G401 (cell line): ENCODE measurements at regions not wholly inside any gene's neighbourhood (a gene's known extent, or its start where the extent isn't known, plus 50 kb on each side); places are given as distances from the start of the nearest gene placed in this dataset.
A peak's percentile ranks its signal among the peaks of the same experiment; 100 is the strongest.
"Not testable (repeated sequence)": the region's sequence is repeated elsewhere in the genome, so short reads cannot be mapped to it uniquely, and the experiment has no call there.

Source experiments
- DNase-seq: peaks from one replicate; pipeline ENCODE4 v3.0.0-alpha.2; 2015; ENCODE audit warnings: low spot score
- in situ Hi-C: cut with HindIII; loops from 2 replicates; pipeline ENCODE4 v1.10.0; 2016; ENCODE audit warnings: low sequenced_read_pairs, mixed read lengths

- in situ Hi-C loops: no loop called here
- no peak for DNase-seq
Measured at GRCh38 chr12:86526060-86526595, 269.9 kb upstream of the MGAT4C start.

DNA sequence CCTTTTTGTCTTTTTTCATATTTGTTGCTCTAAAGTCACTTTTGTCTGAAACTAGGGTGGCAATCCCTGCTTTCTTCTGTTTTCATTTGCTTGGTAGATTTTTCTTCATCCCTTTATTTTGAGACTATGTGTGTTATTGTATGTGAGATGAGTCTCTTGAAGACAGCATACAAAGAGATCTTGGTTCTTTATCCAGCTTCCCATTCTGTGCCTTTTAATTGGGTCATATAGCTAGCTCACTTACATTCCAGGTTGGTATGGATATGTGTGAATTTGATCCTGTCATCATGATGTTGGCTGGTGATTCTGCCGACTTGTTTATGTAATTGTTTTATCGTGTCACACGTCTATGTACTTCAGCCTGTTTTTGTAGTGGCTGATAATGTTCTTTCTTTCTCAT lies 267.7 kb upstream of the MGAT4C start:
- DNase-seq: no peak
- in situ Hi-C loops: no loop called here

GRCh38 chr12:86521870-86522269 lies 265.7 kb upstream of the MGAT4C start:
- DNase-seq: no peak
- in situ Hi-C loops: no loop called here

GRCh38 chr12:86513226-86513625 lies 257.0 kb upstream of the MGAT4C start:
- no peak for DNase-seq
- in situ Hi-C loops: no loop called here

DNA sequence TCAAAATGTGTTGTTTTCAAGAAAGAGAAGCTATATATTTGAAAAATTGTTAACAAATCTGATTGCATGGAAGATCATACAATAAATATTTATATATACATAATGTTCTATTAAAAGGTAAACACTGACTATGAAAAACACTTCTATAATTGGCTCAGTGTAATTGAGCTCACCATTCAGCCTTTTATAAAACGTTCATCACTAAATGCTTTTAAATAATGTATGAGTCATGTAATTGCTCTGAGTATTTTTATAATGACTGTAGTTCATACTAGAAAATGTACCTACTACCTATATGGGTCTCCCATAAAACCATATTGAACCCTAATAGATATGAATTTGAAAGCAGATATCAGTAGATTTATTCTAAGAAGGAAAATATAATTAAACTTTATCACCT lies 240.4 kb upstream of the MGAT4C start:
- DNase-seq: no peak
- in situ Hi-C loops: no loop called here

- in situ Hi-C loops: no loop called here
- DNase-seq: no peak
Measured at GRCh38 chr12:86484473-86484872, 228.3 kb upstream of the MGAT4C start.

DNA sequence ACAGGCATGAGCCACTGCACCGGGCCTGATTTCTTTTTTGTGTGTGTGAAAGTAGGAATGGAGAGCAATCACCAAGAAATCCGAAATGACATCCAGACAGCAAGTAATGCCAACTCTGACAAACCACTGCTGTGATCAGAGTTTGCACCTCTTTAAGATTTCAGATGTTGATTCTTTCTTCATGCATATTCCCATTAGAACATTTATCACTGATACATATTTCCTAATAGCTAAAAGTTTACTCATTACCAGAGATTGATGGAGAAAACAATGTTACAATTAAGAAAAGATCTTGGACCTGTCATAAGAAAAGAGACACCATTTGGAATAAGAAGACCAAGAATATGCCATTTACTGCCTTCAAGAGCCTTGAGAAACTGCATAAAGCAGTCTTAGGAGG lies 217.0 kb upstream of the MGAT4C start:
- no peak for DNase-seq
- in situ Hi-C loops: no loop called here

DNA sequence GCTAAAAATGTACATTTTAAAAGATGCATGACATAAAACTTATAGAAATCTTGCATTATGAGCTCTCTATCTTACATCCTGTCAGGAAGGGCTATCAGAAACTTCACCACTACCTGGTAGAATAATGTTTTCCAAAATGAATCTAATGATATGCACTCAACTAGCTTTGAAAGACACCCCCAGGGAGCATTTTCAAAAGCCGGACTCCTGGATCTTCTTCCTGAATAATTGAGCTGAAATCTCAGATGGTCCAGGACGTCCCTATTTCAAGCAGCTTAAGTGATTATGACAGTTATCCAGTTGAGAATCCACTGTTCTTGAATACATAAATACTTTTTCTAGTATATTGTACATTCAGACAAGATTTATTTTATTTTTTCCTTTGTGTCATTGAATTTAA lies 200.6 kb upstream of the MGAT4C start:
- no peak for DNase-seq
- in situ Hi-C loops: no loop called here

DNA sequence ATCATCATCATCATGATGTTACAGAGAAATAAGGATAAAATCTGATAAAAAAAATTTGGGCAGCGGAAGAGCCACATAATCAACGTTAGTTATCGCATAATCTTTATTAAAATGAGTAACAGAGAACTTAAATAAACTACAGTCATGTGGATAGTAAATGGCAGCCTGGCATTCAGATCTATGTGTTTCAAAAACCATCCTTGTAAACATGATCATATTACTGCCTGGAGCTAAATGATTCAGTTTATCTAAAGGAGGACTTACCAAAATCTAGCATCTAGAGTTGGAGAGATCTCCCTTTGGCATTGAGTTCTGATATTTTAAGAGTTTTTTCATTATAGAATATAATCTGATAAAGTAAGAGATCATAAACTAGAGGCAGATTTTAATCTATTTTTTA lies 200.1 kb upstream of the MGAT4C start:
- in situ Hi-C loops: no loop called here

GRCh38 chr12:86445356-86445755 lies 189.2 kb upstream of the MGAT4C start:
- in situ Hi-C loops: no loop called here
- no peak for DNase-seq

More for the DNA sequence above, 200.1 kb upstream of the MGAT4C start:
- no peak for DNase-seq

GRCh38 chr12:86435053-86435452 lies 178.9 kb upstream of the MGAT4C start:
- in situ Hi-C loops: no loop called here
- DNase-seq: peak; percentile 3

DNA sequence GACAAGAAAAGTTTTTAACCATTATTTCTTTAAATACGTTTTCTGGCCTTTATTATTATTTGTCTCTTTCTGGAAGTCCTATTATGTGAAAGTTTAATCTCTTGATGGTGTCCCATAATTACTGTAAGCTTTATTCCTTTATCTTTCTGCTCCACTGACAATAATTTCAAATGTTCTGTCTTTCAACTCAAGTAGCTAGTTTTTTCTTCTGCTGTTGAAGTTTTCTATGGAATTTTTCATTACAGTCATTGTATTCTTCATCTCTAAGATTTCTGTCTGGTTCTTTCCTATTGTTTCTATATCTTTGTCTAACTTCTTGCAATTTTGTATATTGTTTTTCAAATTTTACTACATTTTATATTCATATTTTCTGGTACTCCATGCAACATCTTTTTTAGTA lies 173.6 kb upstream of the MGAT4C start:
- no peak for DNase-seq
- in situ Hi-C loops: no loop called here

DNA sequence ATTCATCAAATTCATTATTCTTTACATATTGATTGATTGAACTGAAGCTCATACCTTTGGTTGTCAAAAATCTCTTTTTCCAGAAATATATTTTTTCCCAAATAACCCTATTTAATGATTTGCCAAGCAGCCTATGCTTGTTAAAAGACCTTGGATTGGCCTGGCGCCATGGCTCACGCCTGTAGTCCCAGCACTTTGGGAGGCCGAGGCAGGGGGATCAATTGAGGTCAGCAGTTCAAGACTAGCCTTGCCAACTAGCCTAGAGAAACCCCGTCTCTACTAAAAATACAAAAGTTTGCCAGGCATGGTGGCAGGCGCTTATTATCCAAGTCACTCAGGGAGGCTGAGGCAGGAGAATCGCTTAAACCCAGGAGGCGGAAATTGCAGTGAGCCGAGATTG lies 165.1 kb upstream of the MGAT4C start:
- DNase-seq: no peak
- in situ Hi-C loops: no loop called here

DNA sequence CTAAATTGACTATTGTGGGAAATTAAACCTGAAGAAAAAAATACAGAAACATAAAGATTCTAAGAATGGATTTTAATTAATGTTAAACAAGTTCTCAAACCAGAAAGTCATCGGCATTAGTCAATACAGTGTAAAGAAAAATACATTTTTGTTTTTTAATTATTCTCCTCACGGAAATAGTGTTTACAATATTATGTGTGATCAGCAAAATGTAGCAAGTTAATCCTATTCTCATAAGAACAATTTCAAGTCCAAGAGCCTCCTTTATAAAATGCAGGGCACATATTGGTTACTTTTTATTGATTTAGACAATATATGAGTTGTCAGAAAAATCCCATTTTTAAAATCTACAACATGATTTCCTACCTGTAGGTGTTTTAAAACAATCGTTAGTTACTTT lies 158.0 kb upstream of the MGAT4C start:
- in situ Hi-C loops: no loop called here
- no peak for DNase-seq

GRCh38 chr12:86411710-86412109 lies 155.5 kb upstream of the MGAT4C start:
- in situ Hi-C loops: no loop called here
- no peak for DNase-seq

GRCh38 chr12:86407620-86408208 lies 151.5 kb upstream of the MGAT4C start:
- DNase-seq: no peak
- in situ Hi-C loops: no loop called here

DNA sequence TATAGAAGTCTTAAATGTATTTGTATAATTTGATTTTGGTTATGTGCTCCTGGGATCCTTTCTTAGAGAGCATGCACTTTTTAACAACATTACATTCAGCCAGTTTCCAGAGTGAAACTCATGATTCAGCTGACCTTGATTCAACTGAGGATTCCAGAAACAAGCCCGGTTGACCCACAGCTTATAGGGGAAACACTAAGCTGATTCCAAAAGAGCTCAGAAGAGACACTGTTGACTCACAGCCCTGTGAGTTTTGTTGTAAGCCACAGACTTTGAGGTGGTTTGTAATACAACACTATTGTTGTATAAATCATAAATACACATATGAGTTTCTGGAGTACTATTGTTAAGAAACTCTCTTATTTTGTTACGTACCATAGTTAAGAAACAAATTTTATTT lies 133.8 kb upstream of the MGAT4C start:
- in situ Hi-C loops: no loop called here
- DNase-seq: no peak

GRCh38 chr12:86387591-86388145 lies 131.5 kb upstream of the MGAT4C start:
- in situ Hi-C loops: no loop called here
- DNase-seq: no peak

GRCh38 chr12:86383759-86384158 lies 127.6 kb upstream of the MGAT4C start:
- in situ Hi-C loops, DNase-seq: not testable (repeated sequence)

GRCh38 chr12:86379337-86379736 lies 123.1 kb upstream of the MGAT4C start:
- in situ Hi-C loops: no loop called here
- DNase-seq: no peak

GRCh38 chr12:86376052-86376451 lies 119.9 kb upstream of the MGAT4C start:
- no peak for DNase-seq
- in situ Hi-C loops: no loop called here
